ENCODE measurements at regions not wholly inside any gene's neighbourhood (a gene's known extent, or its start where the extent isn't known, plus 50 kb on each side); places are given as distances from the start of the nearest gene placed in this dataset.

DNA sequence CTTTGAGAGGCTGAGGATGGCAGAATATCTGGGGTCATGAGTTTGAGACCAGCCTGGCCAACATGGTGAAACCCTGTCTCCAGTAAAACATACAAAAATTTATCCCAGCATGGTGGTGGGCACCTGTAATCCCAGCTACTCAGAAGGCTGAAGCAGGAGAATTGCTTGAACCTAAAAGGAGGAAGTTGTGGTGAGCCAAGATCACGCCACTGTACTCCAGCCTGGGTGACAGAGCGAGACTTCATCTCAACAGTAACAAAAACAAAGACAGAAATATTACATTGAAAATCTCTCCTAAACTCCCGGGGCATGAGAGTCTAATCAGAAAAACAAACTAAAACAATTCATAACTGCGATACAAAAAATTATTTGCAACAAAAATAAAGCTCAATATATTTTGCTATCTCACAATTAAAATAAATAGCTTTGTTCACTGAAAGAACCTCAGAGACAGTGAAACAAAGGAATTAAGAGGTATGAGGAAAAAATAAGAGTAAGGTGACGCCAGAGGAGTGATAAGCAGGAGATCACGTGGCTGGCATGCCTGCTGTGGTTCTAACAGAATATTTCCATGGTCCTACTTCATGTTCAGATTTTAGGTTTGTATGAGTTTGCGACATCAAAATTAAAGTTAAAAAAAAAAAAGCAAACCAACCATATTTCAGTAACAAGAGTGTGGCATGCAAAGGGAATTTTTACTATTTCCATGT is 527.7 kb upstream of the POM121L12 start:
- TF ChIP-seq, protein P1, sequence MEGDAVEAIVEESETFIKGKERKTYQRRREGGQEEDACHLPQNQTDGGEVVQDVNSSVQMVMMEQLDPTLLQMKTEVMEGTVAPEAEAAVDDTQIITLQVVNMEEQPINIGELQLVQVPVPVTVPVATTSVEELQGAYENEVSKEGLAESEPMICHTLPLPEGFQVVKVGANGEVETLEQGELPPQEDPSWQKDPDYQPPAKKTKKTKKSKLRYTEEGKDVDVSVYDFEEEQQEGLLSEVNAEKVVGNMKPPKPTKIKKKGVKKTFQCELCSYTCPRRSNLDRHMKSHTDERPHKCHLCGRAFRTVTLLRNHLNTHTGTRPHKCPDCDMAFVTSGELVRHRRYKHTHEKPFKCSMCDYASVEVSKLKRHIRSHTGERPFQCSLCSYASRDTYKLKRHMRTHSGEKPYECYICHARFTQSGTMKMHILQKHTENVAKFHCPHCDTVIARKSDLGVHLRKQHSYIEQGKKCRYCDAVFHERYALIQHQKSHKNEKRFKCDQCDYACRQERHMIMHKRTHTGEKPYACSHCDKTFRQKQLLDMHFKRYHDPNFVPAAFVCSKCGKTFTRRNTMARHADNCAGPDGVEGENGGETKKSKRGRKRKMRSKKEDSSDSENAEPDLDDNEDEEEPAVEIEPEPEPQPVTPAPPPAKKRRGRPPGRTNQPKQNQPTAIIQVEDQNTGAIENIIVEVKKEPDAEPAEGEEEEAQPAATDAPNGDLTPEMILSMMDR (IDR thresholded peaks at IDR 0.05; ENCODE audit: insufficient read depth, low read depth, low read length): no peak
- no peak for TF ChIP-seq EZH2 (IDR thresholded peaks at IDR 0.05; ENCODE audit: insufficient read depth, low read length)

Data from astrocyte (in vitro differentiated cells and primary cell).